ENCODE measurements at regions not wholly inside any gene's neighbourhood (a gene's known extent, or its start where the extent isn't known, plus 50 kb on each side); places are given as distances from the start of the nearest gene placed in this dataset.

DNA sequence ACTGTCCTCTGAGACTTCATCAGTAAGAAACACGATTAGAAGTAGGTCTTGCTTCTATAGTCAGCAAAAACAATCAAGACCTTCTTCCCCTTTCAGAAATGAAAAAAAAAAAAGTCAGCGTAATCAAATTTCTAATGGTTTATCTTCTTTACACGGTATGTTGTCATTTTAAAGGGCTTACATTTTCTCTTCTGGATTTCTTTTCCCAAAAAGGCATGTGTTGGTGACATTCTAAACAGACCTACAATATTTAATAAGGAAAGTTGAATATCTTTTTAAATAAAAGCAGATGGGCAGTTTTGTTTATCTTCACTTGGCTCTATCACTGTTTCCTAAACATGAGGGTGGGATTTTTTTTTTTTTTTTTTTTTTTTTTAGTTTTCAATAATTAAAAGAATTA, 197.3 kb upstream of the ADAMTS9 start:
- TF ChIP-seq, protein P1, sequence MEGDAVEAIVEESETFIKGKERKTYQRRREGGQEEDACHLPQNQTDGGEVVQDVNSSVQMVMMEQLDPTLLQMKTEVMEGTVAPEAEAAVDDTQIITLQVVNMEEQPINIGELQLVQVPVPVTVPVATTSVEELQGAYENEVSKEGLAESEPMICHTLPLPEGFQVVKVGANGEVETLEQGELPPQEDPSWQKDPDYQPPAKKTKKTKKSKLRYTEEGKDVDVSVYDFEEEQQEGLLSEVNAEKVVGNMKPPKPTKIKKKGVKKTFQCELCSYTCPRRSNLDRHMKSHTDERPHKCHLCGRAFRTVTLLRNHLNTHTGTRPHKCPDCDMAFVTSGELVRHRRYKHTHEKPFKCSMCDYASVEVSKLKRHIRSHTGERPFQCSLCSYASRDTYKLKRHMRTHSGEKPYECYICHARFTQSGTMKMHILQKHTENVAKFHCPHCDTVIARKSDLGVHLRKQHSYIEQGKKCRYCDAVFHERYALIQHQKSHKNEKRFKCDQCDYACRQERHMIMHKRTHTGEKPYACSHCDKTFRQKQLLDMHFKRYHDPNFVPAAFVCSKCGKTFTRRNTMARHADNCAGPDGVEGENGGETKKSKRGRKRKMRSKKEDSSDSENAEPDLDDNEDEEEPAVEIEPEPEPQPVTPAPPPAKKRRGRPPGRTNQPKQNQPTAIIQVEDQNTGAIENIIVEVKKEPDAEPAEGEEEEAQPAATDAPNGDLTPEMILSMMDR (tag by site-specific recombination; IDR thresholded peaks at IDR 0.05): no peak
- no peak for TF ChIP-seq ZNF624 (tag by site-specific recombination; IDR thresholded peaks at IDR 0.05)
- TF ChIP-seq, protein P2, sequence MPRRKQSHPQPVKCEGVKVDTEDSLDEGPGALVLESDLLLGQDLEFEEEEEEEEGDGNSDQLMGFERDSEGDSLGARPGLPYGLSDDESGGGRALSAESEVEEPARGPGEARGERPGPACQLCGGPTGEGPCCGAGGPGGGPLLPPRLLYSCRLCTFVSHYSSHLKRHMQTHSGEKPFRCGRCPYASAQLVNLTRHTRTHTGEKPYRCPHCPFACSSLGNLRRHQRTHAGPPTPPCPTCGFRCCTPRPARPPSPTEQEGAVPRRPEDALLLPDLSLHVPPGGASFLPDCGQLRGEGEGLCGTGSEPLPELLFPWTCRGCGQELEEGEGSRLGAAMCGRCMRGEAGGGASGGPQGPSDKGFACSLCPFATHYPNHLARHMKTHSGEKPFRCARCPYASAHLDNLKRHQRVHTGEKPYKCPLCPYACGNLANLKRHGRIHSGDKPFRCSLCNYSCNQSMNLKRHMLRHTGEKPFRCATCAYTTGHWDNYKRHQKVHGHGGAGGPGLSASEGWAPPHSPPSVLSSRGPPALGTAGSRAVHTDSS (tag by site-specific recombination; IDR thresholded peaks at IDR 0.05): no peak
- TF ChIP-seq OVOL3 (tag by site-specific recombination; IDR thresholded peaks at IDR 0.05): no peak
- TF ChIP-seq ZNF341 (tag by site-specific recombination; IDR thresholded peaks at IDR 0.05; ENCODE audit: low read depth): no peak
- TF ChIP-seq ZNF121 (tag by site-specific recombination; IDR thresholded peaks at IDR 0.05): no peak
- TF ChIP-seq ZNF335 (tag by site-specific recombination; conservative IDR thresholded peaks at IDR 0.05): no peak
- no peak for TF ChIP-seq ZNF266 (tag by site-specific recombination; IDR thresholded peaks at IDR 0.05; ENCODE audit: low read depth)
- TF ChIP-seq TCF7L2 (IDR thresholded peaks at IDR 0.05; ENCODE audit: borderline replicate concordance, low read depth, low read length): no peak
- TF ChIP-seq, protein P3, sequence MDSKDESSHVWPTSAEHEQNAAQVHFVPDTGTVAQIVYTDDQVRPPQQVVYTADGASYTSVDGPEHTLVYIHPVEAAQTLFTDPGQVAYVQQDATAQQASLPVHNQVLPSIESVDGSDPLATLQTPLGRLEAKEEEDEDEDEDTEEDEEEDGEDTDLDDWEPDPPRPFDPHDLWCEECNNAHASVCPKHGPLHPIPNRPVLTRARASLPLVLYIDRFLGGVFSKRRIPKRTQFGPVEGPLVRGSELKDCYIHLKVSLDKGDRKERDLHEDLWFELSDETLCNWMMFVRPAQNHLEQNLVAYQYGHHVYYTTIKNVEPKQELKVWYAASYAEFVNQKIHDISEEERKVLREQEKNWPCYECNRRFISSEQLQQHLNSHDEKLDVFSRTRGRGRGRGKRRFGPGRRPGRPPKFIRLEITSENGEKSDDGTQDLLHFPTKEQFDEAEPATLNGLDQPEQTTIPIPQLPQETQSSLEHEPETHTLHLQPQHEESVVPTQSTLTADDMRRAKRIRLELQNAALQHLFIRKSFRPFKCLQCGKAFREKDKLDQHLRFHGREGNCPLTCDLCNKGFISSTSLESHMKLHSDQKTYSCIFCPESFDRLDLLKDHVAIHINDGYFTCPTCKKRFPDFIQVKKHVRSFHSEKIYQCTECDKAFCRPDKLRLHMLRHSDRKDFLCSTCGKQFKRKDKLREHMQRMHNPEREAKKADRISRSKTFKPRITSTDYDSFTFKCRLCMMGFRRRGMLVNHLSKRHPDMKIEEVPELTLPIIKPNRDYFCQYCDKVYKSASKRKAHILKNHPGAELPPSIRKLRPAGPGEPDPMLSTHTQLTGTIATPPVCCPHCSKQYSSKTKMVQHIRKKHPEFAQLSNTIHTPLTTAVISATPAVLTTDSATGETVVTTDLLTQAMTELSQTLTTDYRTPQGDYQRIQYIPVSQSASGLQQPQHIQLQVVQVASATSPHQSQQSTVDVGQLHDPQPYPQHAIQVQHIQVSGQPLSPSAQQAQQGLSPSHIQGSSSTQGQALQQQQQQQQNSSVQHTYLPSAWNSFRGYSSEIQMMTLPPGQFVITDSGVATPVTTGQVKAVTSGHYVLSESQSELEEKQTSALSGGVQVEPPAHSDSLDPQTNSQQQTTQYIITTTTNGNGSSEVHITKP (tag by site-specific recombination; IDR thresholded peaks at IDR 0.05): no peak
- no peak for TF ChIP-seq IKZF3 (tag by site-specific recombination; IDR thresholded peaks at IDR 0.05)
- no peak for TF ChIP-seq KLF16 (tag by site-specific recombination; IDR thresholded peaks at IDR 0.05)
- no peak for TF ChIP-seq ZNF747 (tag by site-specific recombination; IDR thresholded peaks at IDR 0.05)

Measured in HEK293 (cell line).